Right kidney (tissue), 1 donor: ENCODE measurements at regions not wholly inside any gene's neighbourhood (a gene's known extent, or its start where the extent isn't known, plus 50 kb on each side); places are given as distances from the start of the nearest gene placed in this dataset.

Experiments
- DNase-seq: peaks from one replicate; pipeline ENCODE4 v3.0.0-alpha.2; 2016

DNA sequence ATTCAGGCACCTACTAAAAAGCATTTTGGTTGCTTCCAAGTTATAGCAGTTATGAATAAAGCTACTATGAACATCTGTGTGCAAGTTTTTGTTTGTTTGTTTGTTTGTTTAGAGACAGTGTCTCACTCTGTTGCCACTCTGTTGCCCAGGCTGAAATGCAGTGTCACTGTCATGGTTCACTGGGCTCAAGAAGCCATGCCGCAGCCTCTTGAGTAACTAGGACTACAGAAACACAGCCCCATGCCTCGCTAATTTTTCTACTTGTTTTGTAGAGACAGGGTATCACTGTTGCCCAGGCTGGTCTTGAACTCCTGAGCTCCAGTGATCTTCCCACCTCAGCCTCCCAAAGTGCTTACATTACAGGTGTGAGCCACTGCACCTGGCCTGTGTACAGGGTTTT lies 795.9 kb downstream of the EPHA7 start:
- DNase-seq = no peak

DNA sequence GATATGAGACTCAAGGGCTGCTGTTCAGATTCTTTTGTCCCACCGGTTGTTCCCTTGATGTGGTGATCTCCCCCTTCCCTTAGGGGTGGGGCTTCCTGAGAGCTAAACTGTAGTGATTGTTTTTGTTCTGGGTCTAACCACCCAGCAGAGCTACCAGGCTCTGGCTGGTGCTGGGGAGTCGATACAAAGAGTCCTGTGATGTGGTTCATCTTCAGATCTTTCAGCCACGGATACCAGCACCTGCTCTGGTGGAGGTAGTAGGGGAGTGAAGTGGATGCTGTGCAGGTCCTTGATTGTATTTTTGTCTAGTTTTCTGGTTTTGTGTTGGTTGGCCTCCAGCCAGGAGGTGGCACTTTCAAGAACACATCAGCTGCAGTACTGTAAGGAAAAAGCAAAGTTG lies 801.6 kb downstream of the EPHA7 start:
- no peak for DNase-seq

DNA sequence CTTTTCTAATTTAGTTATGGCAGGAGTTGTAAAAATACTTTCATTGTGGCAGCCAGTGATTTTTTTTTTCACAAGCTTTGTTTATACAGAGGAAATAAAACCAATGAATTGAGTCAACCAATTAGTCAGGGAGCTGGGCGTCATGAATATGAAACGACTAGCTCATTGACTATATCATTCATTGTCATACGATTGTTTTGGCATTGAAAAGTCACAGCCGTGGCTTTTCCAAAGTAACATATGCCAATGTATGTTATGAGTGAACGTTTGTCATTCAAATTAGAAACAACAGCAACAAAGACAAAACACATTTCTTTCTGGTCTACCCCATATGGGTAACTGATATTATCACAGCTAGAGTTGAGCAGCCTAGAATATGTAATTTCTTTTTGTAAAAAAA lies 810.6 kb downstream of the EPHA7 start:
- DNase-seq = no peak

DNA sequence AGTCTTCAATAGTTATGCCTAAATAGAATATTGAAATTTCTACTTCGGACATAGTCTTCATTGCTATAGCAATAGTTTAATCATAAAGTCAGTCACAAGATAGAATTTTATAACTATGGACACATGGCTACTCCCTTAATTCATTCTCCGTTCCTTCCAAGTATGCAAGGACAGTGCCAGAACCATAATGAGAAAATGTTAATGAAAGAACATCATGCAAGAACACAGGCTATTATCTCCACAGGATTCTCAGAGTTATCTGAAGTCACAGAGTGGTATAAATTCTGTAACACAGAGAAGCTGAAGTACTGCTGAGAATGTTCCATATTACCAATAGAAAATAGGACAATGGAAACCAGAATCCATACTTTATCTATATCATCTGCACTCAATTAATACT lies 826.2 kb downstream of the EPHA7 start:
- DNase-seq = no peak

DNA sequence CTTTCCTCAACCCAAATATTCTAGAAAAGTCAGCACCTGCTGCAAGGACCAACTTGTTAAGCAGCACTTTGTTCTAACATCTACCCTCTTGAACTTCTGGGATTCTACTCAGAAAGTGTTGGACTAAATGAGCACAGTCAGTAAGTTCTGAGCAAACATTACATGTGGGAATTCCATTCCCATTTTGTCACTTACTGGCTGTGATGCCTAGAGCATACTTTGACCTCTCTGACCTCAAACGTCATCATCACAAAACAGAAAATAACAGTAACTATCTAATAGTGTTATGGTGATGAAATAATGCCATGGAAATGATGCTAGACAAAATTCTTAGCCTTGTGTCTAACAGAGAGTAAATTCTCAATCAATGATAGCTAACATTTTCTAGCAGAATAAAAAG lies 829.4 kb downstream of the EPHA7 start:
- no peak for DNase-seq

DNA sequence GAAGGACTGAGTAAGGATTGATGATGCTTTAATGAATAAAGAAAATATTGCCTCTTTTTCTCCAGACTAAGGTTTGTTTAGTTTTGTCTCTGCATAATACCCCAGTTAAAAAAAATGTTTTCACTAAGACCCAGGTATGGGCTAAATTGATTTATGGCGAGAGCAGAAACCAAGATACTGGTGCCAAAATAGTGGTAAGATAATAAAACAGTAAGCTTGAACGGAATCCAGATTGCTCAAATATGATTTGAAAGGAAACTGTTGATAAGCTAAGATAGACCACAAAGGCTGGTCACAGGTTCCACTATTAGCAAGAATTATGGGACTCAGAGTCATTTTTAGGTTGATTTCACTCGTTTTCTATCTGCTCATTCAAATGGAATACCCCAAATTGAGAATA lies 831.2 kb downstream of the EPHA7 start:
- DNase-seq = no peak

DNA sequence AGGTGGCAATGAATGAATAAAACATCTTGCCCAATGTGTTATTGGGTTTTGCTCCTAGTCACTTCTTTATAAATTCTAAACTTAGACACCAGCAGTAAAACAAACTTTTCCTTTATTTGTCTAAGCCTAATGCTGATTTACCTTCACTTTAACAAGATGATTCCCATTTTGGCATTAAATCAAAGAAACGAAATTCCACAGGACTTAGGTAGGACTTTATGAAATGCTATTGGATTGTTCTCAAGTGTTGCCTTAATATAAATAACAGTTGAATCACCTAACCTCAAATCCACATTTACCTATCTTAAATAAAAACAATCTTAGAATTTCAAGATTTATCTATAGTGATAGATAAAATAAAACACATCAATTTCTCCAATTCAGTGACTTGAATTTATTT lies 831.8 kb downstream of the EPHA7 start:
- no peak for DNase-seq

DNA sequence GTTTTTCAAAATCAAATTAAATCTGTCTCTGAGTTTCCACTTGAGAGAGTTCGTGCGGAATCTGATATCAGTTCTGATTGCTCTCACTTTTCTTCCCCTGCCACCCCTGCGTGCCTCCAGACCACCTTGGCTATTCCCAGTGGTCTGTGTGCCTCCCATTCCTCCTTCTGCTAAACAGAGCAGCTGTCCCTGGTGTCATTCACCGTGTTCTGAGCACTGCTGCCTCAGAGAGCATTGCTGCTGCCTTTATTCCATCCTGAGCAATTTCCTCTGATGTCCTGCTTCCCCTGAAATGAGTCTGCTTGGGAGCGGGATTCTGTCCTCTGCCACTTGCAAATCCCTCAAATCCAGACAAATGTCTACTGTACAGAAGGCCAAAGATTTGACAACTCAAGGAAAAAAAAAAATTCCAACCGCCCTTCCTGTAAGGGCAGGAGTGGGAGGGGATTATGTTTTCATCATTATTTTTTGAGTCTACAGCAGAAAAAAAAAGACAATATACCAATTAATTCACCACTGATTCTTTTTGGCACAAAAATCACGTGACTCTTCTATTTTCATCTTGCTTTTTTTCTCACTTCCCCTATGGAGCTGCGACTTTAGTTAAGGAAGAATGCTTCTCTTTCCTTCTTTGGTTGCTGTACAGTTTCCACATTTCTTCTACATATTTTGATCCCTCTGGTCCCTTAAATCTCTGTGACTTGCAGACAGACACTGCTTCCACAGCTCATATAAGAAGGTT lies 833.0 kb downstream of the EPHA7 start:
- DNase-seq = no peak

DNA sequence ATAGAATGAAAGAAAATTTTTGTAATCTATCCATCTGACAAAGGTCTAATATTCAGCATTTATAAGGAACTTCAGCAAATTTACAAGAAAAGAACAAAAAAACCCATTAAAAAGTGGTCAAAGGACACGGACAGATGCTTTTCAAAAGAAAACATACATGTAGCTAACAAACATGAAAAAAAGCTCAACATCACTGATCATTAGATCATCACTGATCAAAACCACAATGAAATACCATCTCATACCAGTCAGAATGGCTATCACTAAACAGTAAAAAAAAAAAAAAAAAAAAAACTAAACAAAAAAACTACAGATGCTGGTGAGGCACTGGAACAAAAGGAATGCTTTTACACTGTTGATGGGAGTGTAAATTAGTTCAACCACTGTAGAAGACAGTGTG lies 837.1 kb downstream of the EPHA7 start:
- DNase-seq = no peak

DNA sequence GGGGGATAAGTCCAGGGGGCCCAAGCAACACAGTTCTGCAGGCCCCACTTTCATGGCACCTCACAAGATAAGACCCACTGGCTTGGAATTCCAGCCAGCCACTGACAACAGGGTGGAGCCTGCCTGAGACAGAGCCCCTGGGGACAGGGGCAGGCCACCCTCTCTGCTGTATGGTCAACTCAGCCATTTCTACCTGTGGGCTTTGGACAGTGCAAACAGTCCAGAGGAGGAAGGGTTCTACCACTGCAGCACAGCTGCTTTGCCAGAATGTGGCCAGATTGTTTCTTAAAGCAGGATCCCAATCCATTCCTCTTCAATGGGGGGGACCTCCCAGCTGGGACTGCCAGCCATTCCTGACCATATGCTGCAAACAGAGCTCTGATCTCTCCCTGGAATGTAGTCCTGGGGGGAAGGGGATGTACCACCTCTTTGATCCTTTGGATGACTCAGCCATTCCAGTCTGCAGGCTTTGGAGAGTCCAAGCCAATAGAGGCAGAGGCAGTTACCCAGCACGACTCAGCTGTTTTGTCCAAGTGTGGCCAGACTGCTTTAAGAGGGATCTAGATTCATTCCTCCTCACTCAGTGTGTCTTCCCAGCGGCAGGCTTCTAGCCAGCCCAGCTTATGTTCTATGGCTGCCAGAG lies 842.2 kb downstream of the EPHA7 start:
- DNase-seq = no peak

DNA sequence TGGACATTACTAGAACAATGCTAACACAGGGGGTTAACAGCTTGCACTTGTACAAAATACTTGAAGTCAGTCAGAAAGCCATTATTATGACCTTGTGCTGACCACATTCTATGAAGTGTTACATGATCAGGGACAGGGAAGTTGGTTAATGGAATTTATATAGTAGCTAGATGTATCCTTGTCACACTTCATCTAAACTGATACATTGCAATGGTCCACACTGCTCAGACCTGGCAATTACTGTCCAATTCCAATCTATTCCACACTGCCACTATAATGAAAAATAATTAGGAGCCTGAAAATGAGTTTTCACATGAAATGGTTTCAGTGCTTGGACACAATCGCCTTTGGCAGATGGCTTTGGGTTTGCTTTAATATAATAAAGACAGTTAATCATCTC lies 850.8 kb downstream of the EPHA7 start:
- no peak for DNase-seq

DNA sequence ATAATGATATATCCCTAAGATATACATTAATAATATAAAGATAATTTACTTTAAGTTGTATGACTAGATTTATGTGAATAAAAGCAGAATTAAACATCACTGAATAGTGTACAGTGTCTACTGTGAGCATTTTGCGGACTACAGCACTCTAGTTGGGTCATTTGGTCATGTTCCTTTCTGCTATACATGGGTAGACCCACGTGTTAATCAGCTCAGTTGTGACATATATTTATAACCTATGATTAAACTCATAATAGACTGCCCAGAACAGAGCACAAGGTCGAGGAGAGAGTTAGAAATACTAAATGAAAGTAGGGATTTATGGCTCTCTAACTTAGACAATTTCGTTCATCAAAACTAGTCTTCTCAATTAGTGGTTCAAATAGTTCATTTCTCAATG lies 852.7 kb downstream of the EPHA7 start:
- no peak for DNase-seq

DNA sequence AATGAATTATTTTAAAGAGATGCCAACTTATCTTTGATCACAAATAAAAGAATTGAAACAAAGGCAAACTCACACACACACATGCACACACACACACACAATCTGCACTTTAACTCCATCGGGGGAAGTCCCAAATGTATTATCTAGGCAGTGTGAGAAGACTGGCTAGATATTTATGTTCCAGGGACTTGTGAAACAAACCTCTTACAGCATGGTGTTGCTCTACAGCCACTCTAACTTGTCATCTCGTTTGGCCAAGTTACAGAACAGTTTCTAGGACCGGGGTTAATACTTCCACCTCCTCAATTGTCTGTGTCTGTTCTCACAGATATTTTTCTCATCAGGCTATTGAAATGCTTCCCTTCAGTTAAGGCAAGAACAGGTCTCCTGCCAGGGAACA lies 855.0 kb downstream of the EPHA7 start:
- no peak for DNase-seq

DNA sequence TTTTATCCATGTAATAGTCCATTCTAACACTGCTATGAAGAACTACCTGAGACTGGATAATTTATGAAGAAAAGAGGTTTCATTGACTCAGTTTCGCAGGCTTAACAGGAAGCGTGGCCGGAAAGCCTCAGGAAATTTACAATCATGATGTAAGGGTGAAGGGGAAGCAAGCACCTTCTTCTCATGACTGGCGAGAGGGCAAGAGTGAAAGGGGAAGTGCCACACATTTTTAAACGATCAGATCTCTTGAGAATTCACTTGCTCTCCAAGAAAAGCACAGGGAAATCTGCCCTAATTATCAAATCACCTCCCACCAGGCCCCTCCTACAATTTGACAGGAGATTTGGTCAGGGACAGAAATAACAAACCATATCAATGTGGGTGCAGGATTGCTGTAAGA lies 859.7 kb downstream of the EPHA7 start:
- DNase-seq = no peak

DNA sequence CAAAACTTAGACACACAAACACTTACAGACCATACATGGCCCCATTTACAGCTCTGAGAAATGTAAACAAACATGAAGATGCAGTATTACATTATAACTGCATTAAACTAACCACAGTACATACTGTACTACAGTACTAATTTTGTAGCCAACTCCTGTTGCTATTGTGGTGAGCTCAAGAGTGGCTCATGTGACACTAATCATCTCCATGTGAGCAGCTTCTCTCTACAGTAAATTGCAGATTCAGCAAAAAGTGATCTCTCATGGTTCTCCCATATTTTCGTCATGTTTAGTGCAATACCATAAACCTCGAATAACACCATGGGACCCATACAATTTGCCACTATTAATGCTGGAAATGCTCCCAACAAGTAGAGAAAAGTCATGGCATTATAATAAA lies 860.4 kb downstream of the EPHA7 start:
- no peak for DNase-seq

DNA sequence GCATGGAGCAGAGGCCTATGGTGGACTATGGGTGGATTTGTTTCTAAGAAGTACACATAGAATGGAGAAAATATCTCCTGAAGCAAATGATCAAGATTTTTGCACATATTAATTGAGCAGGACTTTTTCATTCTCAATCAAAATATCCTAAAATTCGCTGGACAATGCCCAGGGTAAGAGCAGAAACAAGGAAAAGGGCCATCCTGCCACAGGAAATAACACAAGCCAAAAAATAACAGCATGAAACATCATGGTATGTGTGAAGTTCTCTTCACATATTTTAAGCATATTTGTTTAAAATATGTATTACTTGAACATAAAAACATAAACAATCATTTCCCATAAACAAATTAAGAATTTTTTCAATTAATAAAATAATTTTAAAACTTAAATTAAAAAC lies 868.9 kb downstream of the EPHA7 start:
- DNase-seq = no peak

DNA sequence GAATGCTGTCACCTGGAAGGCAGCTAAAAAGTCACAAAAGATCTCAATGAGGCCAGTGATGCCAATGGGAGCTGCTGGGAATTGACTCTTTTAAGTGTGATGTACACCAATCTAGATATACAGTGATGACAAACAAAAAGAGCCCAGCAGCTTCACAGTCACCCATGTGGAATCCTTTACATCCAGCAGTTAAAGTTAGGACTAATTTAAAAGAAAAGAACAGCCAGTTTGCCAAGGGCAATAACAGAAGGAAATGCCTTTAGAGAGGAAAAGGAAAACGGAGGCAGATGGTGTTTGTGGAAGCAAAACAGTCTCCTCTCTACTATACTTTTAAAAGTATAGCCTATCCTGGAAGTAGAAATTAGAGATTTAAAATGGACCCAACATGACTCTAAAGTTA lies 873.5 kb downstream of the EPHA7 start:
- DNase-seq = no peak

DNA sequence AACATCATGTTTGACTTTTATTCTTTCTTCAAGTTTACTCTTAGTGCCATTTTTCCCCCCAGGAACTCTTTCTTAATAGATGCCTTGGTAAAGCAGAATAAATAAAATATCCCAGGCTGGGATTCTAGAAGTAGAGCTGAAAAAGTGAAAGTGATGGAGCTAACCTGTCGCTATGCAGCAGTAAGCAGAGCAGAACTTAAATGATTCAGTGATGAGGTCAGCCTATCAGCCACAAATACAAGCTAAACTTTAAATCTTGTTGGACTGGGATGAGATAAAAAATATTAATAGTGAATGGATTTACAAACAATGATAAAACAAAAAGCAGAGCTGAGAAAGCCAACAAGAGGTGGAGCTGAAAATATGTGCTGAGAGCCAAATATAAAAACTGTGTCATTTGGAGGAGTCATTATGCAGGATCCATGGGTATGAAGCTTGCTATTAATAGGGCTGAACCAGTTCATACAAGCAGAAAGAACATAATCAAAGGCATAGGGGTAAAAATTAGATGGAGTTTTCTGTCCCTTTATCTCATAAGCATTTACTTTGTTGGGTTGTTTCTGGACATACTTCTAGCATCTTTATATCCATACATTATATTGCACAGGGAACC lies 877.8 kb downstream of the EPHA7 start:
- DNase-seq = no peak

DNA sequence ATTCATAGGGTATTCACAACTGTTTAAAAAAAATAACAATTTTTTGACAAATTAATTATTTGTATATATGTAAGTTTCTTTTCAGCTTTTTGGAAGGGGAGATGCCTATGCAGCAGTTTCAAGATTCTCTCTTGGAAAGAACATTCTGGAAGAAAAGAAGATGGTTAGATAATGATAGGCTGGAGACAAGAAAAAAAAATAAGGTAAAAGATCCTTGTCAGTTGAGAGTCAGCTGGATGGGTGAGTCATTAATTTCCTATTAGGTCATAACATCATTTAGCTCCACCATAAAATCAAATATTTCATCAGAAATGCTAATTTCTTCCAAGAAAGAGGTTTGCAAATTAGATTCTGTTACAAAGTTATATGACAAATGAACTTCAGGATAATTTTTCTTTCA lies 880.4 kb downstream of the EPHA7 start:
- no peak for DNase-seq

DNA sequence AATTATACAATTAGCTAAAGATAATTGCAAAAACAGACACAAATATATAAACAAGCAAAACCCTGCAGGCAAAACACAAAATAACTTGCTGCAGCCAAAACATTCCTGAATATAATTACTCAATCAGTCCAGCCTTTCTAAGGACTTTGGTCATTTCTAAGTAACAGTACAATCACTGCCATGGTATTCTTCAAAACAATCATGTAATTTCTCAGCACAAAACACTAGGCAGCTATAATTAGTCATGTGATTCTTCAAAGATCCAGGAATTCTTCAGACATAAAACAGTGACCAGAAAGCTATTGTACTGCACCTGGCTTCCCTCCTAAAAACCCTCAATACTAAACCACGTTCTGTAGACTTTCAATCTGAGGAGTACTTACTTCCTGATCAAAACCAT lies 881.1 kb downstream of the EPHA7 start:
- DNase-seq = no peak

DNA sequence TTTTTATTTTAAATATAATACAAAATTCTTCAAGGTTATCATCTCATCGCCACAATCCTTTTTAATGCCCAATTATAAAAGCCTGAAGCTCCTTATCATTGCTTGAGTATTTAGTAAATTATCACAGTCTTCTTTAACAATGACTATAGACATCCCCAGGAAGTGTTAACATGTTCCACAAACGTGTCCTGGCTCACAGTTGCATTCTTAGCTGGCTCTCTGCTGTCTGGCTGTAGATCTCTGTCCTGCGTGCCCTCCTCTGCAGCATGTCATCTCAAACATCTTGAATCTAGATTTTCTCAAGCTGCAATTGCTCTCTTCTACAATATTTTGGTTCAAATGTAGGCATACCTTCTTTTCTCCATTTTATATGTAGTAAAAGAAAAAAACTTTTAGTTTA lies 885.2 kb downstream of the EPHA7 start:
- DNase-seq = no peak

DNA sequence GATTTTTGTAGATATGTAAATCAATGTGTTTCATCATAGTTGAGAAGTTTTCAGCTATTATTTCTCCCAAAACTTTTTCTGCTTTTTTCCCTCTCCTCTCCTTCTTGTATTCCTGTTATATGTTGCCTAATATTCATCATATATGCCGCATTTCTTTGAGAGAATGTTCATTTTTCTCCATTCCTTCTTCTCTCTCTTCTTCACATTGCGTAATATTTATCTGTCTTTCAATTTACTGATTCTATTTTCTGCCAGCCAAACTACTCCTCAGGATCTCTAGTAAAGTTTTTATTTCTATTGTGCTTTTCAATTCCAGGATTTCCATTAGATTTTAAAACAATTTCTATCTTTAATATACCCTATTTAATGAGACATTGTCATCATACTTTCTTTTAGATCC lies 896.8 kb downstream of the EPHA7 start:
- DNase-seq = no peak

DNA sequence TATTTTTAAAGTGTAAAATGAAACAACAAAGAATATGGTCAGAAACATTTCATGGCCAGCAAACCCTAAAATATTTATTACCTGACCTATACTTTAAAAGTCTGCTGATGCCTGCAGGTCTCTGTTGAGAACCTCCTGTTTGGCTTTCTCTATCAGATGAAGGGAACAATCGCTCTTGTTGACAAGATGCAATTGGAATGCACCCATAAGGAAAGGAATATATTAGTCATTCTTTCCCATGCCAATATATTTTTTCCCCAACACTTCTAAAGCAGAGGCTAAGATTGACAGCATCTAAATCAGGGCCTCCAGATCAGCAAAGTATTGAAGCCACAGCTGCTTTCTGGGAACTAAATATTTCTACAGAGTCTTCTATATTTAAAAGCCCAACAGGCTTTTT lies 897.8 kb downstream of the EPHA7 start:
- no peak for DNase-seq

DNA sequence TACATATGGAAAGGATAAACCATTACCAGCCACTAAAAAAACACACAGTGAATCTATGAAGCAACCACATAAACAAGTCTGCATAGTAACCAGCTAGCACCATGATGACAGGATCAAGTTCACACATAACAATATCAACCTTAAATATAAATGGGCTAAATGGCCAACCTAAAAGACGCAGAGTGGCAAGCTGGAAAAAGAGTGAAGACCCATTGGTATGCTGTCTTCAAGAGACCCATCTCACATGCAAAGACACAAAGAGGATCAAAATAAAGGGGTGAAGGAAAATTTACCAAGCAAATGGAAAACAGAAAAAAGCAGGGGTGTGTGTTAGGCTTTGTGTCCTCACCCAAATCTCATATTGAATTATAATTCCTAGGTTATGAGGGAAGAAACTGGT lies 909.2 kb downstream of the EPHA7 start:
- no peak for DNase-seq
